GM23248 (cell line): ENCODE measurements at regions not wholly inside any gene's neighbourhood (a gene's known extent, or its start where the extent isn't known, plus 50 kb on each side); places are given as distances from the start of the nearest gene placed in this dataset.

Experiments used
- EZH2 ChIP-seq: fragments of 200-600 bp; sonication (generic); IDR thresholded peaks from 2 replicates; pipeline ENCODE4 v1.6.1; 2018; ENCODE audit warnings: antibody characterized with exemption, mild to moderate bottlenecking; ENCODE audit not compliant: insufficient read depth, poor library complexity, severe bottlenecking
- EZH2phosphoT487 ChIP-seq: fragments of 200-600 bp; sonication (generic); IDR thresholded peaks from 2 replicates; pipeline ENCODE4 v1.6.1; 2018; ENCODE audit warnings: antibody characterized with exemption, moderate library complexity, mild to moderate bottlenecking, low read depth; ENCODE audit not compliant: insufficient read depth

- TF ChIP-seq EZH2phosphoT487 (no peak), EZH2 (no peak)
These were observed 757.2 kb downstream of the TLE1 start for GRCh38 chr9:80932181-80932580.
